GM21423 (cell line): ENCODE measurements at regions not wholly inside any gene's neighbourhood (a gene's known extent, or its start where the extent isn't known, plus 50 kb on each side); places are given as distances from the start of the nearest gene placed in this dataset.
"Not testable (repeated sequence)": the region's sequence is repeated elsewhere in the genome, so short reads cannot be mapped to it uniquely, and the experiment has no call there.

ENCODE experiments used
- ATAC-seq: cut with Tn5 transposase; IDR thresholded peaks from one replicate; pipeline ENCODE4 v1.9.1; 2021; ENCODE audit warnings: mild to moderate bottlenecking, moderate library complexity; ENCODE audit not compliant: unreplicated experiment

DNA sequence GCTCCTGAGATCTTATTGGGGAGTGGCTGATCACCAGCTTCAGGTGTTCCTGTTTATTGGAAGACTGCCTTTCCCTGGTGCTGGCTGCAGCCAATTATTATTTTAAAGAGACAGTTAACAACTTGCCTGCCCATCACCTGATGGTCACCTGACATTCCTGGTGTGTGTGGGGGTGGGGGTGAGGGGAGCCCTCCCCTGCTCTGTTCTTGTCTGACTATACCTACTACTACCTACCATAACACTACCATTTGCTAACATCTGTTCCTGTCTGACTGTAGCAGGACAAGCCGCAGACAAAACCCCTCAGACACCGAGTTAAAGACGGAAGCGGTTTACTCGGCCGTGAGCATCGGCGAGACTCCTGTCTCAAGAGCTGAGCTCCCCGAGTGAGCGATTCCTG is 54.9 kb upstream of the NBPF3 start:
- no peak for ATAC-seq

DNA sequence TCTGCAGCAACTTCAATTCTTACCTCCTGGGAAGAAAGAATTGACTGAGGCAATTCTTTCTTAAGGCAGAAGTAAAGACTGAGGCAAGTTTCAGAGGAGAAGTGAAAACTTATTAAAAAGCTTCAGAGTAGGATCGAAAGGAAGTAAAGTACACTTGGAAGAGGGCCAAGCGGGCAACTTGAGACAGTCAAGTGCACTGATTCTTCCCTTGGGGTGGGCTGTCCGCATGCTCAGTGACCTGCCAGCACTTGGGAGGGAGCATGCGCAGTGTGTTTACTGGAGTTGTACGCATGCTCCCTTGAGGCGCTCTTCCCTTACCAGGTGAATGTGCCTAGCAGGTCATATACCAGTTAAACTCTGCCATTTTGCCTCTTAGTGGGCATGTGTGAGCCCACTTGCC is 55.3 kb upstream of the NBPF3 start:
- ATAC-seq: no peak

DNA sequence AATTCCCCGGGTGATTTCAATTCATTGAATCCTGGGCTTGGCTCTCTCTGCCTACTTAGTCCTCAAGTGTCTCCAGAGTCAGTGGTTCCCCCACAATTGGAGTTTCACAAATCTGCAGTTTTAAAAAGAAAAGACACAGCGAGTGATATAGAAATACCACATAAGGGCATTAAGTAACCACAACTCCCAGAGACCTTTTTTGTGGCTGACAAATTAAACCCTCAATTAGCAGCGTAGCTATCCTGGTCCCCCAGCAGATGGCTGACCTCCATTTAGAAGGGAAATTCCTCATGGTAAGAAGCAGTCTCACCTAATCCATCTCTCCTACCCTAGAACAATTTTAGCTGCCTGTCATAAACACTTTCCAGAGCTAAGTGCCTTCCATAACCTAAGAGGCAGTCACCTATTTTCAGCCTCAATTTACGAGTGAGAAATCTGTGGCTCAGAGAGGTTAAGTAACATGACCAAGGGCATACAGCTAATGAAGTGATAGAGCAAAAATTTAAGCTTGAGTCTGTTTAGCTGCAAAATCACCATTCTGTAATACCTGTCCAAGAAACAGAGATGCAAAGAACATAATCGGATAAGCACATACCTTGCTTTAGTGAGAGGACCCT is 56.0 kb upstream of the NBPF3 start:
- ATAC-seq: no peak

DNA sequence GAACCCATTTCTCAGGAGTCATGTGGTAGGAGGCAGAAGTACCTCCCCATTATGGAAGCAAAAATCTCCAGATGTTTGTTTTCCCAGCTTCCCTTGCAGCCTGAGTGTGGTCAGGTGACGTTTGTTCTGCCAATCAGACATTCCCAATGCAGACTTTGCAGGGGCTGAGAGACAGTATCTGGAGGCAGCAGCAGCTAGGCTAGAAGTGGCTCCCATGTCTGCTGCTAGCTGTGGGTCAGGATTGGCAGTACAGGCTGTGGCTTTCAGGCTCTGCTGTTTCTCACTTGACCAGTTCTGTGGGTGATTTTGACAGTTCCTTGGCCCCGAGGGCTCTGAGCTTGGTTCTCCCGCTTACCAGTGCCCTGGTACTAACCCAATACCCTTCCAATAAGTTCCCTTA is 58.6 kb upstream of the NBPF3 start:
- ATAC-seq: no peak

DNA sequence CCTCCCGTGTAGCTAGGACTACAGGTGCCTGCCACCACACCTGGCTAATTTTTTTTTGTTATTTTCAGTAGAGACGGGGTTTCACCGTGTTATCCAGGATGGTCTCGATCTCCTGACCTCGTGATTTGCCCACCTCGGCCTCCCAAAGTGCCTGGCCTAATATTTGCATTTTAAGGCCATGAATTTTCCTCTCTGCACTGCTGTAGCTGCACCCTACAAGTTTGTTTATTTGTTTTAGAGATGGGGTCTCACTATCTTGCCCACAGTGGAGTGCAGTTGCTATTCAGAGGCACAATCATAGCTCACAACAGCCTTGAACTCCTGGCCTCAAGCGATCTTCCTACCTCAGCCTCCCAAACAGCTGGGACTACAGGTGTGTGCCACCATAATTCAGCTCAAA is 59.8 kb upstream of the NBPF3 start:
- ATAC-seq: not testable (repeated sequence)

DNA sequence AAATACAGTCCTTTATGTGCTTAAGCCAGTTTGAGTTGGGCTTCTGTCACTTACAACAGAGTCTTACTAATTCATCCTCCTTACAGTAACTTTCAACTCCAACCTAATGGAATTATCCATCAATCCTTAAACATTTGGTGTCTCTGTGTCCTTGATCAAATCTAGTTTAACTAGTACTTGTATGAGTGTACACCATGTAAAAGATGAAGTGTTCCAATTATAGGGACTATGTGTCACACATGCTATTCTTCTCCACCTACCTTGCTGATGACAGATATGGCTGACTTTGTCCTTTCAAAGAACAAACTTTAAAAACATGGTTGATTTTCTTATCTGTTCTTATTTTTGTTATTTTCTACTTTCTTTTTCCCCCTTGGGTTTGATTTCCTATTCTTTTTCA is 60.4 kb upstream of the NBPF3 start:
- ATAC-seq: no peak

DNA sequence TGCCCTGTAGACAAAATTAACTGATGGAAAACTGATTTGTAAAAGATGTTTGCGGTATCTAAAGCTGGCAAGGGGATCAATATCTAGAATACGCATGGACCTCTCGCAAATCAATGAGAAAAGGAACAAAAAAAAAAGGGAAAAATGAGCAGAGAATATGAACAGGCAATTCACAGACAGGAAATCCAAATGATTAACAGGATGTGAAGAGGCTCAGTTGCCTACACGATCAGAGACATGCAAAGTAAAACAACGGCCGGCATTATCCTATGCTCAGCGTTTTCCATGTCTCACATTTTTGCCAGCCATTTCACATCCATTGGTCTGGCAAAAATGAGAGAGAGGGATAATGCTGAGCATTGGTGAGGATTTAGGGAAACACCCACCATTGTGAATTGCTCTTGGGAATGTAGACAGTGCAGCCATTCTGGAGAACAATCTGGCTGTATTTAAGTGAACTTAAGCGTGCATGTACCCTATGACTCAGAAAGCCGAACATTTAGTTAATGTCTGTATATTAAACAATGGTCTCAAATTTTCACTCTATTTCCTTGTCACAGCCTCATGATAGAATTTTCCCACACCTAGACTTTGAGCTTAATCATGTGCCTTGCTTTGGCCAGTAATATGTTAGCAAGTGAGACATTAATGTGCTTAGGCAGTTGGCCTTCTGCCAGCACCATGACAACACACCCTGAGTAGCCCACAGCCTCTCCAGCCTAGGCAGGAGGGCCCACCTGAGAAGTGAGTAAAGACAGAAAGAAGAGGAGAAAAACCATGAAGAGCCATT is 61.0 kb upstream of the NBPF3 start:
- no peak for ATAC-seq

DNA sequence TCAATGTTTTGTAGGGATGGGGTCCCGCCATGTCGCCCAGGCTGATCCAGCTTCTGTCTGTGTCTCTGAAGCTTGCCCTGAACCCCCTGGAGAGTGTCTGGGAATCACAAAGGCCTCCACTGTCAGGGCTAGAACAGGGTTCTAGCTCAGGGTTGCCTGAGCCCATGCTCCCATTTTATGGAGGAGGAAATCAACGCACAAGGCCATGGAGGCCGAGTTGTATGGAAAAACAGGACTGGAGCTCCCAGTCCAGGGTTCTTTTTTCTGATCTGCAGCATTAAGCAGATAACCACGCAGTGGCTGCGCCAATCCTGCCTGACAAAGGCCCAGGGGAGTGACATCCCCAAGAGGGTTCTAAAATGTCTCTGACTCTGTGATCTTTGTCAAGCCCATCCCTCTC is 67.6 kb upstream of the NBPF3 start:
- ATAC-seq: no peak

DNA sequence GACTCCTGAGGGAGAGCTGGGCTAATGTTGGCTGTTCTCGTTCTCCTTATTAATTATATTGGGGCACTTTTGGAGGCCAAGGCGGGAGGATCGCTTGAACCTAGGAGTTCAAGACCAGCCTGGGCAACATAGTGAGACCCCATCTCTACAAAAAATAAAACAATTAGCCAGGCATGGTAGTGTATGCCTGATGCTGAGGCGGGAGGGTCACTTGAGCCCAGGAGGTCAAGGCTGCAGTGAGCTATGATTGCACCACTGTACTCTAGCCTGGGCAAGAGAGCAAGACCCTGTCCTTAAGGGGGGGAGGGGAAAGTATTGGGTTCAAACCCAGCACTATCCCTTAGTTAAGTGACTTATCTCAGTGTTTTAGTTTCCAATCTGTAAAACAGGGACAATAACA is 70.0 kb upstream of the NBPF3 start:
- no peak for ATAC-seq

DNA sequence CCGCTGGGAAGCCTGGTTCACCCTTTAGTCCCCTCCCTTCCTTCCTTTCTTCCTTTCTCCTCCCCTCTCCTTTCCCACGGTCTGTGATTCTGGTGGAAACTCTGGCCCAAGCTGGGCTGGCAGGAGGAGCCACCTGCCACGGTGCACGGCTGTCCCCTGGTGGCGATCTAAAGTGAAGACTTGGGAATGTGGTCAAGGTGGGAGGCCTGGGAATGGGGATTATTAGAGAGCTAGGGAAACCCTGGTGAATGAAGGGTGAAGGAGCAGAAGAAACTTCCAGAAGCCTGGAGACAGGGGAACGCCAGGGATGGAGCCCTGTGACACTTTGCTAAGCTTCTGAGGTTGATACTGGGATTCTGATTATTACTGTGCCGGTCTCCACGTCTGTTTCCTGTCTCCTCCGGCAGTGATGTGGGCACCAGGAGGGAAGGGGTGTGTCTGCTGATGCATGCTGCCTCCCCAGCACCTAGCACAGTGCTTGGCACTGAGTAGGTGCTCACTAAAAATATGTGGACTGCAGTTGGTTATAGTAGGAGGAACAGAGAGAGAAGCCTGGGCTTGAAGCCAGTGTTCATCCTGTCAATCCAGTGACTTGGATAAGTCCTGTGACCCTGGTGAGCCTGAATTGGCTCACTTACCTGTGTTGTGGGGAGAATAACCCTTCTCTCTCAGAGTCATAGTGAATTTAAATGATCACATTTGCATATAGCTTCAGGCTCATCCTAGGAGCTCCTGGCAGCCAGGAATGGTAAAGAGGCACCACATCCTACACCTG is 71.2 kb upstream of the NBPF3 start:
- no peak for ATAC-seq

DNA sequence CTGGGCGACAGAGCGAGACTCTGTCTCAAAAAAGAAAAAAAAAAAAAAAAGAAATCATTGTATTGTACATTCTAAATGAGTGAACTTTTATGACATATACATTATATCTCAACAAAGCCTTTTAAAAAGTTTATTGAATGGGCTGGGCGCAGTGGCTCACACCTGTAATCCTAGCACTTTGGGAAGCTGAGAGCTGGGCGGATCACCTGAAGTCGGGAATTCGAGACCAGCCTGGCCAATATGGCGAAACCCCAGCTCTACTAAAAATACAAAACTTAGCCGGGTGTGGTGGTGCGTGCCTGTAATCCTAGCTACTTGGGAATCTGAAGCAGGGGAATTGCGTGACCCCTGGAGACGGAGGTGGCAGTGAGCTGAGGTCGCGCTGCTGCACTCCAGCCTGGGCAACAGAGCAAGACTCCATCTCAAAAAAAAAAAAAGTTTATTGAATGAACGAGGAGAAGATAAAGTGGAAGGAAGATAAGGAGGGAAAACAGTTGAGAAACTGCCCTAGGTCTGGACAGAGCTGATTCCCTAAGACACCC is 71.9 kb upstream of the NBPF3 start:
- not testable (repeated sequence) for ATAC-seq

DNA sequence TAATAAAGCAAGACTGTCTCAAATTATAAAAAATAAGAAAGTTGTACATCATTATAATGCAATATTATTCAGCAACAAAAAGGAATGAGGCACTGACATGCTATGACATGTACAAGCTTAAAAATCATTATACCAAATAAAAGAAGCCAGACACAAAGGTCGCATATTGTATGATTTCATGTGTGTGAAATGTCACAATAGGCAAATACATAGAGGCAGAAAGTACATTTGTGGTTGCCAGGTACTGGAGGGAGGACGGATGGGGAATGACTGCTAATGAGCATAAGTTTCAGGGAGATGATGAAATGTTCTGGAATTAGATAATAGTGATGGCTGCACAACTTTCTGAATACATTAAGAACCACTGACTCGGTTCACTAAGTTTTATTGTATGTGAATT is 73.6 kb upstream of the NBPF3 start:
- ATAC-seq: no peak

DNA sequence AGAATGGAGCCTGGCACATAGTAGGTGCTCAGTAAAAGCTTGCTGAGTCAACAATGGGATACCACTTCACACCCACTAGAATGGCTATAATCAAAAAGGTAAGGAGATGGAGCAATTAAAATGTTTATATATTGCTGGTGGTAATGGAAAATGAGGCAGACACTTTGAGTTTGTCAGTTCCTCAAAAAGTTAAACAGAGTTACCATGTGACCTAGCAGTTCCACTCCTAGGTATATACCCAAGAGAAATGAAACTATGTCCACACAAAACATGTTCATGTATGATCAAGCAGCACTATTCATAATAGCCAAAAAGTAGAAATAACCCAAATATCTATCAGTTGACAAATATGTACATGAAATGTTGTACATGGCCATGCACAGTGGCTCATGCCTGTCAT is 74.8 kb upstream of the ECE1 start:
- no peak for ATAC-seq

DNA sequence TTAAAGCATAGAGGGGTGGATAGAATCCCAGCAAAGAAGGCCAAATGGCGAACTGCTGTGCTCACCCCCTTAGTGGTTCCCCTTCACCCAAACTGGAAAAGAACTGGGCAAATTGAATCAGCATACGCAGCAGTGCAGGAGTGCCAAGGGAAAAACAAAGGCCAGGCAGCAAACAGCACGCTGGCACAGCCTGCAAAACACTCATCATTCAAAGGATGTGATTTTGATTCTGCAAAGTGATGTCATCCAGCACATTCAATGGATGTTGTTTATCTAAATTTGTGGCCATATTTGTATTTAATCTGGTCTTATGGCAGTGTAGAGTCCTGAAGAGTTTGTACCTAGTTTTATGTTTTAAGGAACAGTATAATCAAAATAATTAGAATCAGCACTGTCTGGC is 71.8 kb upstream of the ECE1 start:
- ATAC-seq: no peak

DNA sequence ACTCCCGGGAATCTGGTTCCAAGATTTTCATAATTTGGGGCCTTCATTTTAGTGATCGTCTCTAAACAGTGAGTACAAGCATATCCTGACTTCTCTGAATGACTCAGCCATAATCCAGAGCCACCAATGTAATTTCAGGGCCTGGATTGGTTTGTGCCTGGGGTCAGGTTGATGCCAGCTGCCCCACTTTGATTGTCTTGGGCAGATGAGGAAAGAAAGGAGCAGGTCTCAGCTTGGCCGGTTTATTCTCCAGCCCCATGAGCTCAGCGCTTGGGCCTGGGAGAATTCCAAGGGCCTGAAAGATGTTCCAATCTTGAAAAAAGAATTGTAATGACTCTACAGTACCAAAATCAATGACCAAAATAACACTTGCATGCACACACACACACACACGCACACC is 71.2 kb upstream of the ECE1 start:
- no peak for ATAC-seq

DNA sequence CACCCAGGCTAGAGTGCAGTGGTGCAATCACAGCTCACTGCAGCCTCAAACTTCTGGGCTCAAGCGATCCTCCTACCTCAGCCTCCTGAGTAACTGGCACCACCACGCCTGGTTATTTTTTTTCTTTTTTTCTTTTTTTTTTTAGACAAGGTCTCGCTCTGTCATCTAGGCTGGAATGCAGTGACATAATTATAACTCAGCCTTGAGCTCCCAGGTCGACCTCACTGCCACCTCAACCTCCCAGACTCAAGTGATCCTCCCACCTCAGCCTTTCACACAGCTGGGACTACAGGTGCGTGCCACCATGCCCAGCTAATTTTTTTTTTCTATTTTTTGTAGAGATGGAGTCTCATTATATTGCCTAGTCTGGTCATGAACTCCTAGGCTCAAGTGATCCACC is 66.9 kb upstream of the ECE1 start:
- ATAC-seq: no peak

DNA sequence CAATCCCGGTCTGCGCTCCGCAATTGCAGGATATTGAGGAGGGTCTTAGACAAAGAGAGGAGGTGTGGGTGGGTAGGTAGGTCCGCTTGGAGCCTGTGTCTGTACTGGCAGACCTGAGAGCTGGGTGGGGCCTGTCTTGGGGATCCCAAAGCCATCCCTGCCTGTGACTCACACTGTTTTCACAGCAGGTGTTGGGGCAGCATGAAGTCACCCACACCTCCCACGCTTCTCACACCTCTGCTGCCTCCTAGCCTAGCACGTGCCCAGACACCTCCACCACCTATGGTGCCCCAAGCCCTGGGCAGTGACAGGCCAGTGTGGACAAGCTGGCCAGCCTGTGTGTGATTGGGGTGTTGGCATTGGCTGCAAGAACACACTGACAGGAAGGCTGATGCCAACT is 65.7 kb upstream of the ECE1 start:
- ATAC-seq: no peak

DNA sequence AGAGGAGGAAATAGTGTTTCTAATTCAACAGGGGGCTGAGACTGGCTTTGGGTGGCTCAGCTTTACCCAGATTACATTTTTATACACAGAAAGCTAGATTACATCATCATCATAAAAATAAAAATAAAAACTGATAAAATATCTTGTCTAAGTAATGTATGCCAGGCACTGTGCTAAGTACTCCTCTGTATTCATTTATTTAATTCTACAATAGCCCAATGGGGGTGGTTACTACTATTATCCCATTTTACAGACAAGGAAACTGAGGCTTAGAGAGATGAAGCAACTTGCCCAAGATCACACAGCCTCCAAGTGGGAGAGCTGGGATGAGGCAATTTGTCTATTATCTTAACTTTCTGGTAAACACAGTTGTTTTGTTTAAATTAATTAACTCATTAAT is 62.3 kb upstream of the ECE1 start:
- no peak for ATAC-seq

DNA sequence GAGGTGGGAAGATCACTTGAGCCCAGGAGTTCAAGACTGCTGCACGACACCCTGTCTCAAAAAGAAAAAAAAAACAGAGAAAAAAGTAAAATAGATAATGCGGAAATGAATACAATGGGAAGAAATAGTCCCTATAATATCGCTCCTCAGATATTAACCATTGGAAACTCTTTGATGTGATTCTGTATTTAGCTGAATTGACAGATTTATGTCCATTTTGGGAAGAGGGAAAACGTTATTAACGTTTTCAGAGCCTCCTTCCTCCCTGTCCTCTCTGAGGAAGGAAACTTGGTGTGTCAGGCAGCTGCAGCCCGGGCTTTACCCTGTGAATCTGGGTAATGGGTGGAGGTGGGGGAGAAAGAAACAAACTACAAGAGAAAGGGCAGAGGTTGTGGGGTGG is 61.6 kb upstream of the ECE1 start:
- ATAC-seq: no peak

DNA sequence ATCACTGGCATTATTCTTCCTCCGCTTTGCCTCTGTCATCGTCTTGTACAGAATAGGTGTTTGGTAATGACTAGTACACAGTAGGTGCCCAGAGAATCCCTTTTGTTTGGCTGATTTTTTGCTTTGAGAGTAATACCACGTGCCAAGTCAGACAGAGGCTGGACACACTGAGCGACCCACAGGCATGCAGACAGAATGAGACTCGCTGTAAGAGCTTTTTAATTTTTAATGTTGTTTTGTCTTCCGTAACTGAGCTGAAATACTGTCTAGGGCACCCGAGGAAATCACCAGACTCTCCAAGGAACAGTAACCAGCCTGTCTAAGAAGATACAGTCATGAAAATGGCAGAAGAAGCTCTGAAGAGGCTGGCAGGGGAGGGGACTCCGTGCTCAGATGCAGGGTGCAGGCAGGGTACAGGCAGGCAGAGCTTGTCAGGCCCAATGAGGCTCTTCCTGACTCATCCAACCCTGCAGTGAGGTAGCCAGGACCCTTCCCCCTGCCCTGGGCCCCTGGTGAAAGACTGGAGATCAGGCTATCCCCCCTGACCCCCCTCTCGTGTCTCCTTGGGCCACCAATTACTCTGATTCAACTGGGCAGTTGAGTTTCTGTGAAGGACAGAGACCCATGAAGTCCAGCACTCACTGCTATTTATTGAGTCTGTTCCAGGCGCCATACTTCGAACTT is 60.1 kb upstream of the ECE1 start:
- no peak for ATAC-seq

DNA sequence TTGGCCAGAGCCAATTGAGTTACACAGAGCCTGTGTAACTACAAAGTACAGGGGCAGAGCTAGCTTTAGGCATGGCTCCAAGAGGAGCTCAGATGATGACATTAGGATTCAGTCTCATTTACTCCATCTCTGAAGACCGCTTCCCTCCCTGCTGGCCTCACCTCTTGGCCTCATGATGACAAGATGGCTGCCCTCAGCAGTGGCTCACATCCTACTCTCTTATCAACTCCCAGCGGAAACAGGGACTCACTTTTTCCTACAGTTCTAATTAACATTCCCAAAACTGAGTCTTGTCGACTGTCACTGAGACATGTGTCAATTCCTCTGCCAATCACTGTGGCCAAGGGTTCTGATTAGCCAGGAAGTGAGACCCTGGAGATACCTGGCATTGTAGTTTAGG is 59.4 kb upstream of the ECE1 start:
- ATAC-seq: no peak
